ENCODE measurements at regions not wholly inside any gene's neighbourhood (a gene's known extent, or its start where the extent isn't known, plus 50 kb on each side); places are given as distances from the start of the nearest gene placed in this dataset.
"Not testable (repeated sequence)": the region's sequence is repeated elsewhere in the genome, so short reads cannot be mapped to it uniquely, and the experiment has no call there.

GRCh38 chr5:110923971-110924370 lies 147.5 kb upstream of the TSLP start:
- DNase-seq (ENCODE audit: low read depth) = no peak

- peak; percentile 24 for DNase-seq (ENCODE audit: low read depth)
Measured at GRCh38 chr5:110925398-110925797, 146.1 kb upstream of the TSLP start.

DNA sequence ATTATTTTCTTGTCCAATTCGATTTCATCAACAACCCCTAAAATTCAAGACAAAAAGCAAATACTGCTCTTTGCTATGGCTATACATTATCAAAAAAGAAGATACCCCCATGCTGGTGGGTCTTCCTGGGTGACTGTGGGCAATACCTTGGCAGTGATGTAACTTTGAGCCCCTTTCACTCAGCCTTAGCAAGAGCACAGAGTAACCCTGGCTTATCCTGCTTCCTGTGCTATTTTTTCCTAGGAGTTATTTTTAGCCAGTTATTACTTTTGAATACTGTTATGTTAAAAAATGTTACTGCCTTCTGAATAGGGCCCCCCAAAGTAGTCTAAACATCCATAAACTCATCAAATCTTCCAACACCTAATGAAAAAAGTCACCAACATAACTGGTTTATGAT lies 145.6 kb upstream of the TSLP start:
- DNase-seq (ENCODE audit: low read depth) = no peak

- no peak for DNase-seq (ENCODE audit: low read depth)
Measured at GRCh38 chr5:110932755-110933488, 138.6 kb upstream of the TSLP start.

GRCh38 chr5:110940136-110940535 lies 131.4 kb upstream of the TSLP start:
- no peak for DNase-seq (ENCODE audit: low read depth)

GRCh38 chr5:110945874-110946436 lies 125.6 kb upstream of the TSLP start:
- no peak for DNase-seq (ENCODE audit: low read depth)

GRCh38 chr5:110951373-110951791 lies 120.1 kb upstream of the TSLP start:
- no peak for DNase-seq (ENCODE audit: low read depth)

DNA sequence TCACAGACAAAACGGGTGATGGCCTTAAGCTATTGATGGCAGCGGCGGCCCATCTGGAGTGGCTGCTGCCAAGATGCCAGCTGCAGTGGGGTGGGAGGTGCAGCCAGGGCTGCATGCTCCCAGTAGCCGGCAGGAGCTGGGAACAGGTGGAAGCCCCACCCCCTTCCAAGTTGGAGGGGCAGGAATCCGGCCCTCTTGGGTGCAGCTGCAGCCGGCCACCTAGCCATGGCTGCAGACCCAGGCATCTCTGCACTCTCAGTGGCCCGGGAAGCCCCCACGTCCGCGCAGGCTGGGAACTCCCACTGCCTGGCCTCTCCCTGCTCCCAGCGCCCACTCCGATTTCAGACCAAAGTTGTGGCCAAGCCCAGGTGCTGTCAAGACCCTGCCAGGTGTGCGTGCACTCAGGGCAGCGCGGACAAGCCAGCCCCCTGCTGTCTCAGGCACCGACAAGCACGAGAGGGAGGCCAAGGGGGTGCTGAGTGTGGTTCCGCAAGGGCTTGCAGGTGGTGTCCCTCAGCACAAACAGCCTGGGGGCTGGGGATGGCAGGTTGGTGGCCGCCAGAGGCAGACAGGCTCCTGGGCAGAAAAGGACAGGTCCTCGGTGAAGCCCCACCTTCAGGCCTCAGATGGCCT lies 115.1 kb upstream of the TSLP start:
- DNase-seq (ENCODE audit: low read depth) = no peak

DNA sequence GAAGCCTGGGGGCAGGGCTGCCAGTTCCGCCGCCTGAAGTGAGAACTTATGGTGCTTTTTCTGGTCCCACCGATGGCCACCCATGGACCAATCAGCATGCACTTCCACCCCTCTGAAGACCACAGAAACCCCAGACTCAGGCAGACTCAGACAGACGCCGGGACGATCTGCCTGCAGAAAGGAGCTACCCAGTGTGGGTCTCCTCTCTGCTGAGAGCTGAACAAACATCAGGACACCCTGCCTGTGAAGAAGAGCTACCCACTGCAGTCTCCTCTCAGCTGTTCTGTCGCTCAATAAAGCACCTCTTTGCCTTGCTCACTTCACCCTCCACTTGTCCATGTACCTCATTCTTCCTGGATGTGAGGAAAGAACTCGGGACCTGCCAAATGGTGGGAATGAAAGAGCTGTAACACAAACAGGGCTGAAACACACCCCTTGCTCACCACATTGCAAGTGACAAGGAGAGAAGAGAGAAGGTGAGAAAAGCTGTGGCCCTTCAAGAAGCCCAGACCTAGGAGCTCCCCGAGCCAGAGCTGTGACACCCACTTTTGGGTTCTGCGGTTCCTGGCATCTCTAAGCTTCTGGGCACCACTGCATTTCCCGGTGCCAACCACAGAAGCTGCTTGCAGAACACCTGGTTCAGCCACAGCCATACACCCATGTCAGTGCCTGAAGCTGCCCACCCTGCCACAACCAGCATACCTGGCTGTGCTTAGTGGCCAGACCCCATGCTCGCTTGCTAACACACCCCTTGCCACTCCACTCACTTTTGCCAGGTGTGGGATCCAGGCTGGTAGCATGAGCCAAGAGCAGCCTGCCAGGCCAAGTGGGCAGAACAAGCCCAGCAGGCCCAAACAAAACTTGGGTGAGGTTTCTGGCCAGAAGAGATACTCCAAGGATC lies 114.3 kb upstream of the TSLP start:
- DNase-seq (ENCODE audit: low read depth) = no peak

GRCh38 chr5:110957934-110958333 lies 113.6 kb upstream of the TSLP start:
- peak; percentile 57 for DNase-seq (ENCODE audit: low read depth)

DNA sequence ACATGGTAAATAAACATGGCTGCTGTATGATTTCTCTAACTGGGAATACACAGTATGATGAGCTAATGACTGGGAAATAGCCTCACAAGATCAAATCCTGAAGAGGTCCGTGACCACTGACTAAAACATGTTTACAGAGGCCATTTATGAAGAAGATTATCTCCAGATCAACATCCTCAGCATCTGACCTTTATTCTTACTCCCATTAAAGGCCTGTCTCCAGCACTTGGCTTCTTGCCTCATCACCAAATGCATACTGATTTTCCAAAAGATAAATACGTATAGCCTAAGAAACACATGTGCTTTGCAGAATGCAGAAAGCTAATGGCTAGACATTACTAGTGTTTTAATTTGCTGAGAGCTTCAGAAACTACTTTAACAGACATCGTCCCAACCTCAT lies 108.0 kb upstream of the TSLP start:
- no peak for DNase-seq (ENCODE audit: low read depth)

- DNase-seq (ENCODE audit: low read depth) = no peak
Measured at GRCh38 chr5:110965773-110966581, 105.5 kb upstream of the TSLP start.

GRCh38 chr5:110968246-110969005 lies 103.1 kb upstream of the TSLP start:
- DNase-seq (ENCODE audit: low read depth) = no peak

DNA sequence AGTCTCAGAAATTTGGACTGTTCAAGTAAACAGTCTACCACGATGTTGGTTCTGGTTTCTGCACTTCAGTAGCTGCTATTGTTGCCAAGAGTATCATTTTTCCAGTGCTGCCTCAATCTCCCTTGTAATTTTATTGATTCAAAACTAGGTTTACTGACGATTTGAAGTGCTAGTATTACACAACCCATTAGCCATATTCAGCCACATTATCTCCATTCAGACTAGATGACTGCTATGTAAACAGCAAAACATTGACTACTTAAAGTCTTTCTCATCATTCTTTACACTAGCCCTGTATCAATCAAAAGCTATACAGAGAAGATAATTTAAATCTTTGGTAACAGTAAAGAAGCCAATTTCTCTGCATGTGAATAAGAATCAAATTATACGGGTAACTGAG lies 102.0 kb upstream of the TSLP start:
- DNase-seq (ENCODE audit: low read depth) = no peak

DNA sequence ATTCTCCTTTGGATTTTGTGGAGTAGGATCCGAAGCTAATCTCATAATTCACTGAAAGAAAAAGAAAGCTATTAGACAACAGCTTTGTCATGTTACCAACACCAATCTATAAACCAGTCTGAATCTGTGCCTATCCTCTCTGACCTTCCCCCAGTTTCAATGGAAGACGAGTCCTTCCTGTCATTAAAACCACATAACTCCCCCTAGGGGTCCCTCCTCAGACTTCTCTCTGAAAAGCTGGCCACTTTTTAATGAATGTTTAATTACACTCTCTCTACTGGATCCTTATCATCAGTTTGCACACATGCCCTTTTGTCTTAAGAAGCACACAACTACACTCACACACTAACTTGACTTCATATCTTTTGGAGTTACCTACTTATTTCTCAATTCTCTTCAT lies 98.0 kb upstream of the TSLP start:
- DNase-seq (ENCODE audit: low read depth) = no peak

DNA sequence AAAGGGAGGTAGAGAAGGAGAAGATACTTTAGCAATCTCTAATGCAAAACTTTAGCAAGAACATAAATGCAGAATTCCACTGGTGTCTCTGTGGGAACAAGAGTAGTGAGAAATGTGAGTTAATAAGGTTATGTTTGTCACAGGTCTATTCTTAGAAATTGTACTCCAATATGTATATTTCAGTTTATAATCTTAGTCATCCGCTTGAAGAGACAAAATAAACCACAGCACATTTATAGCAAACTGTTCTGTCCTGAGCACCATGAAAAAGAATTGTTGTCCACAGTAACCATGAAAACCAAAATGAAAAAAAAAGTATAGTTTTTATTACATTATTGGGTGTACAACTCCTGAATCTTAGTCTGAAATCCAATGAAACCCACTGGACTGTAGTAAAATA lies 93.6 kb upstream of the TSLP start:
- DNase-seq (ENCODE audit: low read depth) = no peak

DNA sequence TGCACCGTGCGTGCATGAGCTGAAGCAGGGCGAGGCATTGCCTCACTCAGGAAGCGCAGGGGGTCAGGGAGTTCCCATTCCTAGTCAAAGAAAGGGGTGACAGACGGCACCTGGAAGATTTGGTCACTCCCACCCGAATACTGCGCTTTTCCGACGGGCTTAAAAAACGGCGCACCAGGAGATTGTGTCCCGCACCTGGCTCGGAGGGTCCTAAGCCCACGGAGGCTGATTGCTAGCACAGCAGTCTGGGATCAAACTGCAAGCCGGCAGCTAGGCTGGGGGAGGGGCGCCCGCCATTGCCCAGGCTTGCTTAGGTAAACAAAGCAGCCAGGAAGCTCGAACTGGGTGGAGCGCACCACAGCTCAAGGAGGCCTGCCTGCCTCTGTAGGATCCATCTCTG lies 85.6 kb upstream of the TSLP start:
- DNase-seq (ENCODE audit: low read depth) = not testable (repeated sequence)

DNA sequence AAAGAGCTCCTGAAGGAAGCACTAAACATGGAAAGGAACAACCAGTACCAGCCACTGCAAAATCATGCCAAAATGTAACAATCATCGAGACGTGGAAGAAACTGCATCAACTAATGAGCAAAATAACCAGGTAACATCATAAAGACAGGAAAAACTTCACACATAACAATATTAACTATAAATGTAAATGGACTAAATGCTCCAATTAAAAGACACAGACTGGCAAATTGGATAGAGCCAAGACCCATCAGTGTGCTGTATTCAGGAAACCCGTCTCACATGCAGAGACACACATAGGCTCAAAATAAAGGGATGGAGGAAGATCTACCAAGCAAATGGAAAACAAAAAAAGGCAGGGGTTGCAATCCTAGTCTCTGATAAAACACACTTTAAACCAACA lies 83.9 kb upstream of the TSLP start:
- not testable (repeated sequence) for DNase-seq (ENCODE audit: low read depth)

DNA sequence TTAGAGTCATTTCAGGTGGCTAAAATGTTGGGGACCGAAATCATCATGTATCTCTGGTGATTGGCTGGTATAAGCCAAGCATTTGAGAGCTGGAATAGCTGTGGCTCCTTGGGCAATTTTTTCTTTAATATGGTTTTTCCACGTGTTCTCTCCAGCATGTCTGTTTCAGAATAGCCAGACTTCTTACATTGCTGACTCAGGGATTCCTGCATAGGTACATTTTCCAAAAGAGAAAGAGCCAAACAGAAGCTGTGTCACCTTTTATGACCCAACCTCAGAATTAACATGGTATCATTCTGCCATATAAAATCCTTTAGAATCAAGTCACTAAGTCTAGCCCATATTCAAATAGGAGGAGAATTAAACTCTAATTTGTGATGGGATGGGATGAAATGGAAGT lies 74.8 kb upstream of the TSLP start:
- DNase-seq (ENCODE audit: low read depth) = no peak

DNA sequence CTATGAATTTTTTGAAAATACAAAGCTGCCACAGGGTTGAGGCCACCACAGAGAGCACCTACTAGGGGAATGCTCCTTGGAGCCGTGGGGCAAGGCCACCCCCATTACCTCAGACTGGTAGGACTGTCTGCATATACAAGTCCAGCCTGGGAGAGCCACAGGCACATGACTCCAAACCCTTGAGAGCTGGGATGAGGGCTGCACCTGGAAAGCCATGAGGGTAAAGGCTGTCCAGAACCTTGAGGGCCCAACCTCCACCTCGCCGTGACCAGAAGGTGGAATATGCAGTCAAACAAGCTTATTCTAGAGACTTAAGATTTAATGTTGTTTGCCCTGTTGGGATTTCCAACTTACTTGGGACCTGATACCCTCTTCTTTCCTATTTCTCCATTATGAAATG lies 69.5 kb upstream of the TSLP start:
- DNase-seq (ENCODE audit: low read depth) = no peak

DNA sequence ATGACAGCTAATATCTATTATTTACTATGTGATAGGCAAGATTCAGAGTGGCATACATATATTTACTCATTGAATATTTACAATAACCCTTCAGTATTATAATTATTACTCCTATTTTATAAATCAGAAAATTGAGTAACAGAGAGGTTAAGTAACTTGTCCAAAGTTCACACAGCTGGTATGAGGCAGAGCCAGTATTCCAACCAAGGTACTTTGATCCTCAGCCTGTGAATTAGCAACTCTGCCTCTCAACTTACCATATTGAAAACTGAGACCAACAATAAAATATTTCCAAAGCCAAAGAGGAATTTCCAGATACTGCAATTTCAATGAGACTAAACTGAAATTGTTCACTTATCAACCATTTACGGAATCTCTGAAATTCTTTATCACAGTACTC lies 67.9 kb upstream of the TSLP start:
- no peak for DNase-seq (ENCODE audit: low read depth)

Measured in fibroblast of gingiva (primary cell).